ENCODE measurements at regions not wholly inside any gene's neighbourhood (a gene's known extent, or its start where the extent isn't known, plus 50 kb on each side); places are given as distances from the start of the nearest gene placed in this dataset.

DNA sequence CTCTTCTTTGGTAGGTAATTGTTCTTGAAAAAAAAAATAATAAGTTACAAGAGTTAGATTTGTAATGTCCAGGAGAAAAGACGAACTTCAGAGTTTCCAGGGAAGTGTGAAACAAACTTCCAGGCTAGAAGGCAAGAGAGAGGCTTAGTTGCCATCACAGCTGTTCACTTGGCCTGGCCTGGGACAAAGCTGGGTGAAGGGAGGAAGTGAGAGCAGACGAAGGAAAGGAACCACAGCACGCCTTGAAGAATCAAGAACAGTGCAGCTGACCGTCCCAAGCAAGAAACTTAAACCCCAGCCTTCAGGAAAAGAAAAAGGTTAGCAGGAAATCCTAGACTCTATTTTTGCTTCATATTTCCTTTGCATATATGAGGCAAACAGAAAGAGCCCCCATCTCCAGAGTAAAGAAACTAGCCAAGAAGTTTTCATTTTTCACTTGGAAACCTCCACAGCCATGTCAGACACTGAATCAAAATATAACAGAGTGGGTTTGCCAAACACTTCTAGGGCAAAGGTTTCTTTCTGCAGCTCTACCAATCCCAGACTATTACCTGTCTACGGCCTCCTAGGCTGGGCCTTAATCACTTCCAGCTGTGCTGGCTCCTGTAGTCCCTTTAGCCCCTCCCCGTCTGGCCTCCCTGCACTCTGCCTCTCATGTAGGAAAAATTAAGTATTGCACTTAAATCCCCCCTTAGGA lies 209.6 kb downstream of the SPATA18 start:
- TF ChIP-seq CTCF (IDR thresholded peaks at IDR 0.05; ENCODE audit: borderline replicate concordance, extremely low read depth, low read length, poor library complexity, severe bottlenecking) (no peak), EZH2 (IDR thresholded peaks at IDR 0.05; ENCODE audit: borderline replicate concordance, low read depth, low read length, severe bottlenecking) (no peak)

All from DND-41 (cell line).